ENCODE measurements at regions not wholly inside any gene's neighbourhood (a gene's known extent, or its start where the extent isn't known, plus 50 kb on each side); places are given as distances from the start of the nearest gene placed in this dataset.

DNA sequence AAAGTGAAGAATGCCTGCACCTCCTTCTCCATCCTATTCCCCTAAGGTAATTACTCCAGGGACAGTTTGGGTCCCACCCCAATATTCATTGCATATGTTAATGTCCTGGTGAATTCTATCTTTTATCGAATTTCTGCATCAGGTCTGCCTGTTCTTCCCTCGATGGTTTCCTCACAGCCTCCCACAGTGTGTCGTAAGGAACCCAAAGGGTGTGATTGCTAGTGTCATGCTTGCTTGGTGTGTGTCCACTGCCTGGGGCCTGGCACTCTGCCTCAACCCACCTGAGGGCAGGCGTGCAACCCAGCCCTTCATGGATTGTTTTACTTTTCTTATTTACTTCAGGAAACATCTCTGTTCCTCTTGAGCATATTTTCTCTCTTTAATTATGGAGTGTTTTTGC is 60.2 kb upstream of the CYSLTR2 start:
- Histone ChIP-seq H3K79me1 (ENCODE audit: low read depth, low read length) (no peaks in the 10 kb centered on the region), H3K14ac (ENCODE audit: low read length) (no peak overlapping the region), H3K36me3 (replicated peaks in 1 of 2; ENCODE audit: control insufficient read depth in 2 of 2, insufficient read depth in 2 of 2, low read length in 2 of 2) (no peaks in the 10 kb centered on the region), H3K9ac (ENCODE audit: low read depth, low read length, poor library complexity) (no peak overlapping the region), H3K4ac (ENCODE audit: low read length) (no peak overlapping the region), H2BK5ac (ENCODE audit: low read length) (no peak overlapping the region), H2BK120ac (ENCODE audit: low read depth, low read length) (no peak overlapping the region), H3K27me3 (ENCODE audit: control insufficient read depth in 3 of 3, insufficient read depth in 3 of 3, low read depth in 1 of 3, low read length in 3 of 3) (no peaks in the 10 kb centered on the region), H2AFZ (ENCODE audit: low read length) (no peak overlapping the region), H2BK12ac (ENCODE audit: low read length) (no peak overlapping the region), H3K18ac (ENCODE audit: low read length) (no peak overlapping the region), H4K91ac (ENCODE audit: low read depth, low read length, poor library complexity) (no peak overlapping the region), H2BK15ac (ENCODE audit: low read length) (no peak overlapping the region), H3K9me3 (replicated peaks in 1 of 2; ENCODE audit: control insufficient read depth in 2 of 2, insufficient read depth in 1 of 2, low read depth in 1 of 2, low read length in 2 of 2) (peaks cover 0 to 6% of the 10 kb centered on the region in 2 donors), H3K4me1 (ENCODE audit: control insufficient read depth in 2 of 2, insufficient read depth in 1 of 2, low read depth in 1 of 2, low read length in 2 of 2) (peaks cover 0 to 9% of the 10 kb centered on the region in 2 donors), H3K27ac (replicated peaks; ENCODE audit: low read length) (no peak overlapping the region), H3K4me3 (ENCODE audit: low read length in 2 of 2) (no peak overlapping the region), H4K8ac (ENCODE audit: low read depth, low read length) (no peak overlapping the region), H3K23ac (ENCODE audit: low read depth, low read length, poor library complexity) (no peak overlapping the region), H2AK5ac (ENCODE audit: low read depth, low read length) (no peak overlapping the region), H3K4me2 (ENCODE audit: insufficient read depth, low read length, poor library complexity, severe bottlenecking) (no peak overlapping the region)
- DNase-seq (ENCODE audit: low spot score), result no peak
- no CpG with 5 or more reads among the region's 4 CpGs for WGBS, 2 donors (ENCODE audit: extremely low coverage in 2 of 2, insufficient read length in 2 of 2, insufficient replicate concordance in 1 of 2)

DNA sequence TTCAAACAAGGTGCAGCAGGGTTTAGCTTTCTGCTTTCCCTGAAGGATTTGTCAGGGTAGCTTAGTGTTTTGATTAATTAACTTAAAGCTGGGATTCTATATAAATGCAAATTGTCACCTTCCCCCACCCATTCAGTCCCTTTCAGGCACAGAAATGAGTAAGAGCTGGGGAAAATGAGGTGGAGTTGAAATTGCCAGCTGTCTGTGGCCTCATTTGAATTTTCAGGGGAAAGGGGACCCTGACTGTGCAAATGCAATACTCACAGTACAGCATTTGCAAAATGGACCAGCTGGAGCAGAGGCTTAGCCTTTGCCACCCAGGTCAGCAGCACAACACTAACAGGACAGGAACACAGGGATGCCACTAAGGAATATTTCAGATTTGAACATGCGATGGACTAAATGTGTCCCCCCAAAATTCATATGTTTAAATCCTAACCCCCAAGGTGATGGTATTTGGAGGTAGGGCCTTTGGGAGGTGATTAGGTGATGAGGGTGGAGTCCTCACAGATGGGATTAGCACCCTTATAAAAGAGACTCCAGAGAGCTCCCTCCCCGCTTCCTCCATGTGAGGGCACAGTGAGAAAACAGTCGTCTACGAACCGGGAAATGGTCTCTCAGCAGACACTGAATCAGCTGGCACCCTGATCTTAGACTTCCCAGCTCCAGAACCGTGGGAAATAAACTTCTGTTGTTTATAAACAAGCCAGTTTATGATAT is 59.5 kb upstream of the CYSLTR2 start:
- WGBS, 2 donors (ENCODE audit: extremely low coverage in 2 of 2, insufficient read length in 2 of 2, insufficient replicate concordance in 1 of 2), result no CpG with 5 or more reads among the region's 6 CpGs
- DNase-seq (ENCODE audit: low spot score), result no peak
- Histone ChIP-seq H2BK15ac (ENCODE audit: low read length) (no peak overlapping the region), H4K91ac (ENCODE audit: low read depth, low read length, poor library complexity) (no peak overlapping the region), H3K4me2 (ENCODE audit: insufficient read depth, low read length, poor library complexity, severe bottlenecking) (no peak overlapping the region), H3K23ac (ENCODE audit: low read depth, low read length, poor library complexity) (no peak overlapping the region), H3K4me3 (ENCODE audit: low read length in 2 of 2) (no peak overlapping the region), H3K4ac (ENCODE audit: low read length) (no peak overlapping the region), H2BK5ac (ENCODE audit: low read length) (no peak overlapping the region), H3K18ac (ENCODE audit: low read length) (peak overlapping the region; percentile 76), H3K14ac (ENCODE audit: low read length) (no peak overlapping the region), H4K8ac (ENCODE audit: low read depth, low read length) (no peak overlapping the region), H3K36me3 (replicated peaks in 1 of 2; ENCODE audit: control insufficient read depth in 2 of 2, insufficient read depth in 2 of 2, low read length in 2 of 2) (no peaks in the 10 kb centered on the region), H3K27ac (replicated peaks; ENCODE audit: low read length) (peak overlapping the region; percentile 56), H2AK5ac (ENCODE audit: low read depth, low read length) (no peak overlapping the region), H3K4me1 (ENCODE audit: control insufficient read depth in 2 of 2, insufficient read depth in 1 of 2, low read depth in 1 of 2, low read length in 2 of 2) (peaks cover 0 to 9% of the 10 kb centered on the region in 2 donors), H2BK120ac (ENCODE audit: low read depth, low read length) (no peak overlapping the region), H3K27me3 (ENCODE audit: control insufficient read depth in 3 of 3, insufficient read depth in 3 of 3, low read depth in 1 of 3, low read length in 3 of 3) (no peaks in the 10 kb centered on the region), H3K9me3 (replicated peaks in 1 of 2; ENCODE audit: control insufficient read depth in 2 of 2, insufficient read depth in 1 of 2, low read depth in 1 of 2, low read length in 2 of 2) (peaks cover 0 to 6% of the 10 kb centered on the region in 2 donors), H2AFZ (ENCODE audit: low read length) (no peak overlapping the region), H3K79me1 (ENCODE audit: low read depth, low read length) (no peaks in the 10 kb centered on the region), H2BK12ac (ENCODE audit: low read length) (no peak overlapping the region), H3K9ac (ENCODE audit: low read depth, low read length, poor library complexity) (no peak overlapping the region)

DNA sequence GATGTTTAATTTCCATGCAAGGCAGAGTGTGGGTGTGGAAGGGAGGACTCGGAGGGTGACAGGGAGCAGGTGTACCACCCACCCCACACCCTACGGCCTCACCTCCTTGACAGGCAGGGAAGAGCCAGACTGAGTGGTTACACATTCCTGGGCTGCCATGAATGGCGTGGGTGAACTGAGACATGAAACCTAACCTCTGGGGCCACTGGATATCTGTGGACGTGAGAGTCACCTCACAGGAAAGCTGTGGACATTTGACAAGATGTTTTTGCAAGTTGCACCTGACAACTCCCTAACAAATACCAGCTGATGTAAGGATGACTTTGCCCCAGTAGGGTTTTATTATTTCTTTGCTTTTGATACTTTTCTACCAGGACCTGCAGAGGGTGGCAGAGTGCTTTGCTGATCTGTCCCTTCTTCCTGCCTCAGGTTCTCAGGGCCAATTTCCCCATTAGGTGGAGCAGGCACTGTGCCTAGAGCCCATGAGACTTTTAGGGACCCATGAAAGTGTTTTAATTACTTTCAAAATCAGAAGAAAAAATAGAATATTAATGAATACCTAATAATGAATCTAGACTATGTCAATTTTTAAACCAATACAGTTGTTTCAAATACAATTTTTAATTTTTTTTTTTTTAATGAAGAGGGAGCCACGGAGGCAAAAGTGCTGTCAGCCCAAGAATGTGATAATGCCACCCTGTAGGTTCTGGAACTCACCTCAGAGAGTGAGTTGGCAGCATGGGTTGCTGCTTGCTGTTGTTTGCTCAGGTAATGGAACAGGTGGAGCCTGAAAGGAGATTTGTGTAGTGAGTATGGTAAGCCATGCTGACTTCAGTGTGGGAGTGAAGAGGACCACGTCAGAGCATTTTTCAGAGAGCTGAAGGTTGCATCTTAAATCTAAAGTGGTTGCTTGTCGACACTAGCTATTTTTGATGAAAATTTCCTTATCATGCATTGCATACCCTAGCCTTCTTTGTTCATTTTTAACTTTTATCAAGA is 58.0 kb upstream of the CYSLTR2 start:
- peak overlapping the region; percentile 93 for H2BK12ac ChIP-seq (ENCODE audit: low read length)
- H2BK15ac ChIP-seq (ENCODE audit: low read length), result peak overlapping the region; percentile 93
- whole genome bisulfite sequencing, 2 donors (ENCODE audit: extremely low coverage in 2 of 2, insufficient read length in 2 of 2, insufficient replicate concordance in 1 of 2), result no CpG with 5 or more reads among the region's 7 CpGs
- no peak overlapping the region for H3K14ac ChIP-seq (ENCODE audit: low read length)
- peak overlapping the region; percentile 16 for H2AK5ac ChIP-seq (ENCODE audit: low read depth, low read length)
- no peaks in the 10 kb centered on the region for H3K36me3 ChIP-seq (replicated peaks in 1 of 2; ENCODE audit: control insufficient read depth in 2 of 2, insufficient read depth in 2 of 2, low read length in 2 of 2)
- H3K4ac ChIP-seq (ENCODE audit: low read length), result no peak overlapping the region
- H2BK5ac ChIP-seq (ENCODE audit: low read length), result no peak overlapping the region
- peak overlapping the region; percentile 82 for H3K18ac ChIP-seq (ENCODE audit: low read length)
- H3K9me3 ChIP-seq (replicated peaks in 1 of 2; ENCODE audit: control insufficient read depth in 2 of 2, insufficient read depth in 1 of 2, low read depth in 1 of 2, low read length in 2 of 2), result peaks cover 0 to 7% of the 10 kb centered on the region in 2 donors
- no peak for DNase-seq (ENCODE audit: low spot score)
- no peak overlapping the region for H2AFZ ChIP-seq (ENCODE audit: low read length)
- no peaks in the 10 kb centered on the region for H3K27me3 ChIP-seq (ENCODE audit: control insufficient read depth in 3 of 3, insufficient read depth in 3 of 3, low read depth in 1 of 3, low read length in 3 of 3)
- H3K79me1 ChIP-seq (ENCODE audit: low read depth, low read length), result no peaks in the 10 kb centered on the region
- no peak overlapping the region for H3K23ac ChIP-seq (ENCODE audit: low read depth, low read length, poor library complexity)
- peak overlapping the region; percentile 72 for H3K9ac ChIP-seq (ENCODE audit: low read depth, low read length, poor library complexity)
- no peak overlapping the region for H3K27ac ChIP-seq (replicated peaks; ENCODE audit: low read length)
- peaks cover 0 to 9% of the 10 kb centered on the region in 2 donors for H3K4me1 ChIP-seq (ENCODE audit: control insufficient read depth in 2 of 2, insufficient read depth in 1 of 2, low read depth in 1 of 2, low read length in 2 of 2)
- no peak overlapping the region for H4K91ac ChIP-seq (ENCODE audit: low read depth, low read length, poor library complexity)
- H4K8ac ChIP-seq (ENCODE audit: low read depth, low read length), result no peak overlapping the region
- no peak overlapping the region for H3K4me3 ChIP-seq (ENCODE audit: low read length in 2 of 2)
- H2BK120ac ChIP-seq (ENCODE audit: low read depth, low read length), result no peak overlapping the region
- H3K4me2 ChIP-seq (ENCODE audit: insufficient read depth, low read length, poor library complexity, severe bottlenecking), result no peak overlapping the region
